ENCODE measurements at regions not wholly inside any gene's neighbourhood (a gene's known extent, or its start where the extent isn't known, plus 50 kb on each side); places are given as distances from the start of the nearest gene placed in this dataset.

DNA sequence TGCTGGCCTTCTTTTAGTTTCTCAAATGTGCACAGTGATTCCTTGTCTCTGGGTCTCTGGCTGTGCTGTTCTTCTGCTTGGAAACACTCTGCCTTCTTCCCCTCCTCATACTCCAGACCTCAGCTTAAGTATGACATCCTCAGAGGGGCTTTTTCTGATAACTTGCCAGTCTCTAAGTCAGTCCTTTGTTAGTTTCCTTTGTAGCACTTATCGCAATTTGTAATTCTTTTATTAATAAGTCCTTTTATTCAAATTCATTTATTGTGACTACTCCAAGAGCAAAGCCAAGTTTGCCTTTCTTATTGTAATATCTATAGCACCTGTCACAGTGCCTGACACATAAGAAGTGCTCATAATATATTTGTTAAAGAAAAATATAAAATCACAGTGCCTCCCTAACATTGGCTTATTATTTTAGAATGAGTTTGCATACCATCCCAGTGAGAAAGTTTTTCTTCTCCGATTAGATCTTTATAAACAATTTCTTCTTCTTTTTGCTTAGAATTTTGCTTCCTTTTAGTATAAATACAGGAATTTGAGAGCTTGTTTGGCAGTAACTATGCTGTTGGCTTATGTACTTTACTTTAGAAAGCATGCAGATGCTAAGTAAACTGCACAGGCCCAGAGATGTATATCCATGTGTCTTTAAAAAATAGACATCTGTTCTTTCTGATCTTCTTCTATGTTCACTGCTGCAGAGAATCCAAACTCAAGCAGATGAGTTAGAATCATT lies 198.0 kb downstream of the GAS1 start:
- no peaks in the 10 kb centered on the region for H3K36me3 ChIP-seq (replicated peaks in 1 of 2; ENCODE audit: control insufficient read depth in 1 of 2, insufficient read depth in 2 of 2, low read length in 2 of 2)
- DNase-seq (ENCODE audit: low spot score) = no peak
- intact Hi-C loops (cut with micrococcal nuclease; ENCODE audit: unreplicated experiment) = no loop called here
- H3K4me1 ChIP-seq (ENCODE audit: insufficient read depth, low read length) = no peaks in the 10 kb centered on the region
- FAIRE-seq = no peak
- POLR2A ChIA-PET = no interaction called here
- H3K4me2 ChIP-seq (ENCODE audit: low read depth, low read length) = no peak overlapping the region
- 40% methylated on average over 2 of the region's 2 CpGs for WGBS (ENCODE audit: low lambda C conversion rate)
- no peaks in the 10 kb centered on the region for H3K9me3 ChIP-seq (ENCODE audit: low read length)
- in situ Hi-C loops (cut with HindIII; ENCODE audit: extremely low pct_ligation_motif_present, low pct_unique_long_range_greater_than_20kb) = no loop called here
- BruUV-seq (replicated peaks) = no TSS peak
- ATAC-seq = no peak
- no peak overlapping the region for H3K9ac ChIP-seq (ENCODE audit: insufficient read depth, low read depth, low read length)
- H2AFZ ChIP-seq (ENCODE audit: low read length) = no peak overlapping the region
- CTCF ChIA-PET (ENCODE audit: low intra/inter-chr PET ratio, low total read pairs) = no interaction called here
- H3K27me3 ChIP-seq (ENCODE audit: control insufficient read depth in 1 of 2, insufficient read depth in 2 of 2, low read length in 2 of 2) = peaks cover 2 to 3% of the 10 kb centered on the region in 2 experiments; a peak in 1 of 5 replicates
- H4K20me1 ChIP-seq (ENCODE audit: insufficient read depth, low read length) = no peaks in the 10 kb centered on the region
- H3K4me3 ChIP-seq (replicated peaks in 1 of 3; ENCODE audit: insufficient read depth in 1 of 3, low read depth in 2 of 3, low read length in 3 of 3) = no peak overlapping the region
- no peak overlapping the region for H3K27ac ChIP-seq (ENCODE audit: extremely low read length, insufficient read depth, low read length)
- no peaks in the 10 kb centered on the region for H3K79me2 ChIP-seq (ENCODE audit: insufficient read depth, low read length)
- TF ChIP-seq CCDC6 (CRISPR knock-in tag; IDR thresholded peaks at IDR 0.05) = no peak
- TF ChIP-seq, protein P1, sequence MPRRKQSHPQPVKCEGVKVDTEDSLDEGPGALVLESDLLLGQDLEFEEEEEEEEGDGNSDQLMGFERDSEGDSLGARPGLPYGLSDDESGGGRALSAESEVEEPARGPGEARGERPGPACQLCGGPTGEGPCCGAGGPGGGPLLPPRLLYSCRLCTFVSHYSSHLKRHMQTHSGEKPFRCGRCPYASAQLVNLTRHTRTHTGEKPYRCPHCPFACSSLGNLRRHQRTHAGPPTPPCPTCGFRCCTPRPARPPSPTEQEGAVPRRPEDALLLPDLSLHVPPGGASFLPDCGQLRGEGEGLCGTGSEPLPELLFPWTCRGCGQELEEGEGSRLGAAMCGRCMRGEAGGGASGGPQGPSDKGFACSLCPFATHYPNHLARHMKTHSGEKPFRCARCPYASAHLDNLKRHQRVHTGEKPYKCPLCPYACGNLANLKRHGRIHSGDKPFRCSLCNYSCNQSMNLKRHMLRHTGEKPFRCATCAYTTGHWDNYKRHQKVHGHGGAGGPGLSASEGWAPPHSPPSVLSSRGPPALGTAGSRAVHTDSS (CRISPR knock-in tag; conservative IDR thresholded peaks at IDR 0.05) = no peak
- TF ChIP-seq, protein P2, sequence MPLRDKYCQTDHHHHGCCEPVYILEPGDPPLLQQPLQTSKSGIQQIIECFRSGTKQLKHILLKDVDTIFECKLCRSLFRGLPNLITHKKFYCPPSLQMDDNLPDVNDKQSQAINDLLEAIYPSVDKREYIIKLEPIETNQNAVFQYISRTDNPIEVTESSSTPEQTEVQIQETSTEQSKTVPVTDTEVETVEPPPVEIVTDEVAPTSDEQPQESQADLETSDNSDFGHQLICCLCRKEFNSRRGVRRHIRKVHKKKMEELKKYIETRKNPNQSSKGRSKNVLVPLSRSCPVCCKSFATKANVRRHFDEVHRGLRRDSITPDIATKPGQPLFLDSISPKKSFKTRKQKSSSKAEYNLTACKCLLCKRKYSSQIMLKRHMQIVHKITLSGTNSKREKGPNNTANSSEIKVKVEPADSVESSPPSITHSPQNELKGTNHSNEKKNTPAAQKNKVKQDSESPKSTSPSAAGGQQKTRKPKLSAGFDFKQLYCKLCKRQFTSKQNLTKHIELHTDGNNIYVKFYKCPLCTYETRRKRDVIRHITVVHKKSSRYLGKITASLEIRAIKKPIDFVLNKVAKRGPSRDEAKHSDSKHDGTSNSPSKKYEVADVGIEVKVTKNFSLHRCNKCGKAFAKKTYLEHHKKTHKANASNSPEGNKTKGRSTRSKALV (CRISPR knock-in tag; IDR thresholded peaks at IDR 0.05) = no peak
- TF ChIP-seq TARDBP (CRISPR knock-in tag; IDR thresholded peaks at IDR 0.05) = no peak
- no peak for TF ChIP-seq SMARCC2 (IDR thresholded peaks at IDR 0.05)
- no peak for TF ChIP-seq ZNF335 (CRISPR knock-in tag; IDR thresholded peaks at IDR 0.05)

Measured in HepG2 (cell line).